NB4 (cell line): ENCODE measurements at regions not wholly inside any gene's neighbourhood (a gene's known extent, or its start where the extent isn't known, plus 50 kb on each side); places are given as distances from the start of the nearest gene placed in this dataset.

ENCODE experiments used
- MYC ChIP-seq: IDR thresholded peaks from 2 replicates; pipeline ENCODE4 v1.6.1; 2011; ENCODE audit warnings: low read depth, low read length
- TF ChIP-seq, protein P1 (sequence below): IDR thresholded peaks from one replicate; pipeline ENCODE4 v1.5.1; 2012; ENCODE audit warnings: low read depth, low read length

DNA sequence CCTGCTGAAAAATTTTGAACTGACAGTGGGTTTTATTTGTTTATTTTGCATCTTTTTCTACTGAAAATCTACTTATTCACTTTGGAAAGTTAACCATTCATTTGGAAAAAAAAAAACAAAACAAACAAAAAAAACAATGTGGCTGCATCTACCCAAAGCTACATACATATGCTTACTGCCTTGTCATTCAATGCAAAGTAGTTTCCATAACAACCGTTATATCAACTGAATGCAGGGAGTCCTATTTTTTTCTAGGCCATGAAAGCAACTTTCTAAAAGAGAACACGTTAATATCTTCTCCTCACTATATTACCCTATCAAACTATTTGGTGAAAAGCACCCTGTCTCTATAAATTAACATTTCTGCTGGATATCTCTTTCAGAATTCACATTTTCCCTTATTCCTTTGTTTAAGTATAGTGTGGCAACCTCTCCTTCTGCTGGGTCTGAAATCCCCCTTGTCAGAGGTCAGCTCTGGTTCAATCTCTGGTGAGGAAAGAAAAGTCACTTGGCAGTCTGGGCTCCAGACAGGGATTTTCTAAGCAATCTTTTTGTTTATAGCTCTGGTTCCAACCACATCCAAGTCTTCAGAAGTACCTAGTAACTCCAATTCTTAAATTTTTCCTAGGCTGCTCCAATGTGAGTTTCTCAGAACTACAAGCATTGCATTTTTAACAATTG lies 528.4 kb upstream of the TOM1L1 start:
- TF ChIP-seq, protein P1, sequence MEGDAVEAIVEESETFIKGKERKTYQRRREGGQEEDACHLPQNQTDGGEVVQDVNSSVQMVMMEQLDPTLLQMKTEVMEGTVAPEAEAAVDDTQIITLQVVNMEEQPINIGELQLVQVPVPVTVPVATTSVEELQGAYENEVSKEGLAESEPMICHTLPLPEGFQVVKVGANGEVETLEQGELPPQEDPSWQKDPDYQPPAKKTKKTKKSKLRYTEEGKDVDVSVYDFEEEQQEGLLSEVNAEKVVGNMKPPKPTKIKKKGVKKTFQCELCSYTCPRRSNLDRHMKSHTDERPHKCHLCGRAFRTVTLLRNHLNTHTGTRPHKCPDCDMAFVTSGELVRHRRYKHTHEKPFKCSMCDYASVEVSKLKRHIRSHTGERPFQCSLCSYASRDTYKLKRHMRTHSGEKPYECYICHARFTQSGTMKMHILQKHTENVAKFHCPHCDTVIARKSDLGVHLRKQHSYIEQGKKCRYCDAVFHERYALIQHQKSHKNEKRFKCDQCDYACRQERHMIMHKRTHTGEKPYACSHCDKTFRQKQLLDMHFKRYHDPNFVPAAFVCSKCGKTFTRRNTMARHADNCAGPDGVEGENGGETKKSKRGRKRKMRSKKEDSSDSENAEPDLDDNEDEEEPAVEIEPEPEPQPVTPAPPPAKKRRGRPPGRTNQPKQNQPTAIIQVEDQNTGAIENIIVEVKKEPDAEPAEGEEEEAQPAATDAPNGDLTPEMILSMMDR = no peak
- no peak for TF ChIP-seq MYC
